ENCODE measurements at regions not wholly inside any gene's neighbourhood (a gene's known extent, or its start where the extent isn't known, plus 50 kb on each side); places are given as distances from the start of the nearest gene placed in this dataset.
"Not testable (repeated sequence)": the region's sequence is repeated elsewhere in the genome, so short reads cannot be mapped to it uniquely, and the experiment has no call there.

DNA sequence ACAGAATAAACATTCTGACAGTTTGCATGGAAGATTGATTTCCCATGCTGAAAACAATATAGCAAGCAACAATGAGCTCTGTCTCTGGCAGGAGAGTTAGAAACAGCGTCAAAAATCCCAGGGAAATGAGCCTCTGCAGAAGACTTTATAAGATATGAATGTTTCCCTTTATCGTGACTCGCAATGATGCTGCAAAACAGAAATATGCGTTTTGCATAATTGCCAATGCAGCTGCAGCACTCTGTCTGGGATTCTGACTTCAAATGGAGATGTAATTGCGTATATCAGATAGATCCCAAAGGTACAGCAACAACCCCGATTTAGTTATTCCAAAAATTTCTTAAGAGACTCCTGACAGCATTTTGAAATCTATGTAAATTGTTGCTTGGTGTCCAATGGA, 702.4 kb upstream of the EPHA5 start:
- H3K36me3 ChIP-seq = no peaks in the 10 kb centered on the region
- intact Hi-C loops (cut with DNase I; ENCODE audit: low total_unique reads) = no loop called here
- TF ChIP-seq, protein P1, sequence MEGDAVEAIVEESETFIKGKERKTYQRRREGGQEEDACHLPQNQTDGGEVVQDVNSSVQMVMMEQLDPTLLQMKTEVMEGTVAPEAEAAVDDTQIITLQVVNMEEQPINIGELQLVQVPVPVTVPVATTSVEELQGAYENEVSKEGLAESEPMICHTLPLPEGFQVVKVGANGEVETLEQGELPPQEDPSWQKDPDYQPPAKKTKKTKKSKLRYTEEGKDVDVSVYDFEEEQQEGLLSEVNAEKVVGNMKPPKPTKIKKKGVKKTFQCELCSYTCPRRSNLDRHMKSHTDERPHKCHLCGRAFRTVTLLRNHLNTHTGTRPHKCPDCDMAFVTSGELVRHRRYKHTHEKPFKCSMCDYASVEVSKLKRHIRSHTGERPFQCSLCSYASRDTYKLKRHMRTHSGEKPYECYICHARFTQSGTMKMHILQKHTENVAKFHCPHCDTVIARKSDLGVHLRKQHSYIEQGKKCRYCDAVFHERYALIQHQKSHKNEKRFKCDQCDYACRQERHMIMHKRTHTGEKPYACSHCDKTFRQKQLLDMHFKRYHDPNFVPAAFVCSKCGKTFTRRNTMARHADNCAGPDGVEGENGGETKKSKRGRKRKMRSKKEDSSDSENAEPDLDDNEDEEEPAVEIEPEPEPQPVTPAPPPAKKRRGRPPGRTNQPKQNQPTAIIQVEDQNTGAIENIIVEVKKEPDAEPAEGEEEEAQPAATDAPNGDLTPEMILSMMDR (IDR thresholded peaks at IDR 0.05) = no peak
- TF ChIP-seq POLR2AphosphoS5 (IDR thresholded peaks at IDR 0.05) (no peak), POLR2A (IDR thresholded peaks at IDR 0.05) (no peak)
- H3K4me1 ChIP-seq = no peaks in the 10 kb centered on the region
- no peak overlapping the region for H3K27ac ChIP-seq
- no peak for DNase-seq (ENCODE audit: low spot score in 2 of 2)
- H3K9me3 ChIP-seq = no peaks in the 10 kb centered on the region
- no peaks in the 10 kb centered on the region for H3K27me3 ChIP-seq
- H3K4me3 ChIP-seq = no peak overlapping the region

- TF ChIP-seq POLR2A (IDR thresholded peaks at IDR 0.05) (no peak), POLR2AphosphoS5 (IDR thresholded peaks at IDR 0.05) (no peak)
- TF ChIP-seq, protein P1 (IDR thresholded peaks at IDR 0.05) = no peak
- H3K4me3 ChIP-seq = no peak overlapping the region
Observed at GRCh38 chr4:66367043-66367660, 696.9 kb upstream of the EPHA5 start.

DNA sequence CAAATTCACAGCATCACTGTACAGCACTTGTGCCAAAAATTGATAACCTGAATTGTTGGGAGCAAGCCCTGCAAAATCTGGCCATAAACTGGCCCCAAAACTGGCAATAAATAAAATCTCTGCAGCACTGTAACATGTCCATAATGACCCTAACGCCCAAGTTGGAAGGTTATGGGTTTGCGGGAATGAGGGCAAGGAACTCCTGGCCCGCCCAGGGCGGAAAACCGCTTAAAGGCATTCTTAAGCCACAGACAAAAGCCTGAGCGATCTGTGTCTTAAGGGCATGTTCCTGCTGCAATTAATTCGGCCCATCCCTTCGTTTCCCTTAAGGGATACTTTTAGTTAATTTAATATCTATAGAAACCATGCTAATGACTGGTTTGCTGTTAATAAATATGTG, 690.1 kb upstream of the EPHA5 start:
- intact Hi-C loops (cut with DNase I; ENCODE audit: low total_unique reads); H3K27me3 ChIP-seq; H3K27ac ChIP-seq; H3K9me3 ChIP-seq; H3K4me3 ChIP-seq; H3K36me3 ChIP-seq; DNase-seq (ENCODE audit: low spot score in 2 of 2); H3K4me1 ChIP-seq: not testable (repeated sequence)

More at GRCh38 chr4:66367043-66367660, 696.9 kb upstream of the EPHA5 start:
- Histone ChIP-seq H3K27ac (no peak overlapping the region), H3K9me3 (no peaks in the 10 kb centered on the region), H3K27me3 (no peaks in the 10 kb centered on the region), H3K36me3 (no peaks in the 10 kb centered on the region), H3K4me1 (no peaks in the 10 kb centered on the region)
- intact Hi-C loops (cut with DNase I; ENCODE audit: low total_unique reads) = no loop called here
- DNase-seq (ENCODE audit: low spot score in 2 of 2) = no peak

GRCh38 chr4:66357316-66357715, 687.0 kb upstream of the EPHA5 start:
- Histone ChIP-seq H3K4me1 (no peaks in the 10 kb centered on the region), H3K9me3 (no peaks in the 10 kb centered on the region), H3K27me3 (no peaks in the 10 kb centered on the region), H3K27ac (no peak overlapping the region), H3K36me3 (no peaks in the 10 kb centered on the region), H3K4me3 (no peak overlapping the region)
- no peak for DNase-seq (ENCODE audit: low spot score in 2 of 2)
- TF ChIP-seq POLR2A (IDR thresholded peaks at IDR 0.05) = no peak
- no peak for TF ChIP-seq POLR2AphosphoS5 (IDR thresholded peaks at IDR 0.05)
- TF ChIP-seq, protein P1 (IDR thresholded peaks at IDR 0.05) = no peak
- intact Hi-C loops (cut with DNase I; ENCODE audit: low total_unique reads) = no loop called here

DNA sequence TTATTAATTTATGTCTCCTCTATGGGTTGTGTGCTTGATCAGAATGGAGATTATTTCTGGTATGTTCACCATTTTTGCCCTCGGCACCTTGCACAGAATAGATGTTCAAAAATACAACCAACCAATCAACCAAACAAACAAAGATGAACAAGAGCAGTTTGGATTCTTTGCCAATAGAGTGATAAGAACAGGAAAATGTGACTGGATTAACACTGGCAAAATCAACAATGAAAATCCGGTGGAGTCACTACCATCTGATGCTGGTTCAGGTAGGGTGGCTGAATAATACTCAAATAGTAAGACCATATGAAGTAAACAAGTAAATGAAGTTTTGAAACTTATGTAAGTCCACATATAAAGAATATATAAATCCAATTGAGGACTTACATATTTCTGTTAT, 685.0 kb upstream of the EPHA5 start:
- no peaks in the 10 kb centered on the region for H3K36me3 ChIP-seq
- H3K4me1 ChIP-seq = no peaks in the 10 kb centered on the region
- no peak for DNase-seq (ENCODE audit: low spot score in 2 of 2)
- H3K9me3 ChIP-seq = no peaks in the 10 kb centered on the region
- intact Hi-C loops (cut with DNase I; ENCODE audit: low total_unique reads) = no loop called here
- no peaks in the 10 kb centered on the region for H3K27me3 ChIP-seq
- no peak overlapping the region for H3K4me3 ChIP-seq
- no peak overlapping the region for H3K27ac ChIP-seq
- TF ChIP-seq, protein P1 (IDR thresholded peaks at IDR 0.05) = no peak
- no peak for TF ChIP-seq POLR2A (IDR thresholded peaks at IDR 0.05)
- TF ChIP-seq POLR2AphosphoS5 (IDR thresholded peaks at IDR 0.05) = no peak

DNA sequence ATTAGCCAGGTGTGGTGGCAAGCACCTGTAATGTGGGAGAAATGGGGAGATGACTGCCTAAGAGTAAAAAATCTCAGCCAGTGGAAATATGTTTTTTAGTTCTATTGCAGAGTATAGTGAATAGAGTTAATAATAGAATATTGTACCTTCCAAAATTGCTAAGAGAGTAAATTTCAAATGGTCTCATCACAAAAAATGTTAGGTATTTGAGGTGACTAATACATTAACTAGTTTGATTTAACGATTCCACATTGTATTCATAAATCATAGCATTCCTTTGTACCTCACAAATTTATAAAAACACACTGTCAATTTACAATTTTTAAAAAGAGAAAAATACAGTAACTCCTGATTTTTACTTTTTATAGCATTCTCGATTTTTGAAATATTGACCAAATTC, 681.5 kb upstream of the EPHA5 start:
- no peaks in the 10 kb centered on the region for H3K27me3 ChIP-seq
- no peaks in the 10 kb centered on the region for H3K36me3 ChIP-seq

More for the DNA sequence above, 681.5 kb upstream of the EPHA5 start:
- intact Hi-C loops (cut with DNase I; ENCODE audit: low total_unique reads) = no loop called here
- Histone ChIP-seq H3K27ac (no peak overlapping the region), H3K4me1 (no peaks in the 10 kb centered on the region), H3K9me3 (no peaks in the 10 kb centered on the region), H3K4me3 (no peak overlapping the region)
- no peak for TF ChIP-seq POLR2A (IDR thresholded peaks at IDR 0.05)
- TF ChIP-seq POLR2AphosphoS5 (IDR thresholded peaks at IDR 0.05) = no peak
- TF ChIP-seq, protein P1 (IDR thresholded peaks at IDR 0.05) = no peak
- no peak for DNase-seq (ENCODE audit: low spot score in 2 of 2)

Measured in breast epithelium (tissue), 4 donors.